Smooth muscle cell of the brain vasculature (primary cell): ENCODE measurements at regions not wholly inside any gene's neighbourhood (a gene's known extent, or its start where the extent isn't known, plus 50 kb on each side); places are given as distances from the start of the nearest gene placed in this dataset.
"Not testable (repeated sequence)": the region's sequence is repeated elsewhere in the genome, so short reads cannot be mapped to it uniquely, and the experiment has no call there.

Experiments used
- DNase-seq: peaks from one replicate; pipeline ENCODE4 v3.0.0-alpha.2; 2012; ENCODE audit warnings: low read depth, low spot score

DNA sequence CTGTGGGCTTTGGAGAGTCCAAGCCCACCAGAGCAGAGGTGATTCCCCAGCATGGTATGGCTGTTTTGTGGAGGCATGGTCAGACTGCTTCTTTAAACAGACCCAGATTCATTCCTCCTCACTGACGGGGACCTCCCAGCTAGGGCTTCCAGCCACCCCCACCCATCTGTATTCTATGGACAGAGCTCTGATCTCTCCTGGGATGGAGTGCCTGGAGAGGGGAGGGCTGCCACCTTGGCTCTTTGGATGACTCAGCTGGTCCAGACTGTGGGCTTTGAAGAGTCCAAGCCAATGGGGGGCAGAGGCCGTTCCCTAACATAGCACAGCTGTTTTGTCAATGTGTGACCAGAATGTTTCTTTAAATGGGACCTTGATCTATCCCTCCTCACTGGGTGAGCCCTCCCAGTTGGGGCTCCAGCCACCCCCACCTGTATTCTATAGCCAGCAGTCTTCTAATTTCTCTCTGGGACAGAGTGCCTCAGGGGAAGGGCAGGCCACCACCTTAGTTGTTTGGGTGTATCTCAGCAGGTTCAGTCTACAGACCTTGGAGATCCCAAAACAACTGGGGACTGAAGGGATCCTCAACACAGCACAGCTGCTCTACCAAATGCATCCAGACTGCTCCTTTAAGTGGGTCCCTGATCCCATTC is 122.0 kb upstream of the OSTN start:
- no peak for DNase-seq

DNA sequence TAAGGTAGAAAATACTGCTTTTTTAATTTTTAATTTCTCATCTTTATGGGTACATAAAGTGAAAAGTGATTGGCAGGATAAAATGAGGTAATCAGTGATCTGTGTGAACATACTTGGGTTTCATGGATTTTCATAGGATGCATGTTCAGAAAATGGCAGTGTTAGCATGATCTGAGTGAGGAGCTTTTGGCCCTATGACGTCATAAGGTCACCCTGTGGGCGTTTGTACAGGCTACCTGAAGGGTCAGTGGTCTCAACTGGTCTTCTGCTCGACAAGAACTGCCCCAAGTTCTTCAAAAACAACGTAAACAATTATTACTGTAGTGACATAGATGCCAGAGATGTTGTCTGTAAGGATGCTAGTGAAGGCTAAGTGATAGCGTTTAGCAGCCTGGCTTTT is 124.5 kb upstream of the OSTN start:
- DNase-seq, result no peak

DNA sequence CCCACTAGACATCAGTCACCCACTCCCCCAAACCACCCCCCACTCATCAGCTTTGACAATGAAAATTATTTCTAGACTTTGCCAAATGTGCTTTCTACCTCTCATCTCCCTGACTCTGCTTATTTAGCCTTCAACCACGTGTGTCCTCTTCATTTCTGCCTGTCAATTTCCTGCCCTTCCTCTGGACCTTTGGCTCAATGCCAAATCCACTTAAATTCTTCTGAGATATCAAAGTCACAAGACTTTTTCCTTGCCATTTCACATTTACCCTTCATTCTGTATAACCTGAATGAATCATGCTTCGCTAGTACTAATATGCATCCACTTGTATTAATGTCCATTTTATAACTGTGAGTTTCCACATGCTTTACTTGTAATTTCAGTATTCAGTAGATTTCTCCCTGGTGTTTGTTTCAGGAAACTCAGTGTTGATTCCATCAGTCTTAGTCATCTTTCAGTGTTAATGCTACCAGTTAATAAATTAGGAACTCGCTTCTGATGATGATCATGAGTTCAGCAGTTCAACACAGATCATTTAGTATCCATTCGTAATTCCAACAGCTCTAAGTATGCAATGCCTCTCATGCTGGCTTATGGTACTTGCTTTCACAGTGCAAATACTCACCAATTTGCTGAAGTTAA is 128.2 kb upstream of the OSTN start:
- DNase-seq, result no peak

DNA sequence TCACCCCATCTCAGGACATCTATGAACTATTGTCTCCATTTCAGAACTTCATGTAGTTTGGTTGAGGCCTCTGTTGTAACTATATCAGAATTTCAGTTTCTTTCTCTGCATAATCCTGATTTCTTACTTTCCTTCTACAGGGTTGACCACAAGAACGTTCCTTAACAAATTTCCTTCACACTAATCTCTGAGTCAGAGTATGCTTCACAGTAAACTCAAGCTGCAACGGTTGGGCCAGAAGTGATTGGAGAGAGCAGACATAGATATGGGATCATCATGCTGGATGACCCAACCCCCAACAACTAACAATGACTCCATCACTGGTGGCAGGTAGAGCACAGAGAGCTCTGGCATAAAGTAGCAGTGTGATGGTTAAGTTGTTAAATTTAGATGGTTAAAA is 128.8 kb upstream of the OSTN start:
- no peak for DNase-seq

DNA sequence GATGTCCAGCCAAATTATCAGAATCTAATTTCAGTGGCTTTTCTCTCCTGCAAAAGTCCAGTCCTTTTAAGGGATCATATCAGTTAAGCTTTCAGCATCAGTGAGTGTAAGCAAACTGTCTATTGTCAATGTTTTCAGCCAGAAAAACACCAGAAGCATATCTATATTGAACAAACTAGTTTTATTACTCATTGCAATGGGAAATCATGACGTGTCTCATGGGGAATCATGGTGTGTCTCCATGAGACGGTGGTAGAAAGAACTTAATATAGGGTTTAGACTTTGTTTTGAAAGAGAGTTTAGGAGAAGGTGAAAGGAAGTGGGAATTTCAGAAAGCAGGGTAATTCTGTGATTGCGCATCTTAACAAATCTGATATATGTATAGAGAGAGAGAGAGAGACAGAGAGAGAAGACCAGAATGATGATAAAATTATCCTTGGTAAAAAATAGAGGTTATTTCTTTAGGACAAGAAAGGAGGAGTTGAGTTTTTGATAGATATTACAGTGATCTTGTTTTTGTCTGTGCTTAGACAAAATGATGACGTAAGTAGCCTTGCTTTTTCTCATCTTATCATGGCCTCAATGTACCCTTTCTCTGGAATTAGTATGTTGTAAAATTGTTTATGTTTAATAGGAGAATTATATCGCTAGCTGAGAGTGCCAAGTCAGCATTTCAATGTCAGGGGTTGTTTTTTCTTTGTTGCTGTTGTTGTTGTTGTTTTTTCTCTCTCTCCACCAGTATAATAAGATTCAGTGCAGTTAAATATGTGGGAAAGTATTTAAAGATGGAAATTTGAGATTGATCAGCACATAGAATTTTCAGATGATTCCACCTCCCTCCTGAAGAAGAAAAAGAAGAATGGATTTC is 129.9 kb upstream of the OSTN start:
- DNase-seq, result no peak

DNA sequence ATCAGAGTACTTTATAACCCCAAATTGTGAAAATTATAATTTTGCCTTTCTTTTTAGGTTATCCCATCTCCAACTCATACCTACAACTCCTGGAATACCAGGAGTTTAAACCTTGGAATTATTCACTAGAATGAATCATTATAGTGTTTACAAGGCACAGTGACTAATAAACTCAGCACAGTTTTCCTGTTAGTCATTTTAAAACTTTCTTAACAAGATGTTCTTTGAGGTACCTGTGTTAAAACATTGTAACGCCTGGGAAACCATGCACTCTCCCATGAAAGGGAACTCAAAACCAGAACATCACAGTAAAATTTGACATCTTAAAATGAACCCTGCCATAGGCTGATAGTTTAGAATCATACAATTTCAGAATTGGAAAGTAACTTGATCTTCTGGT is 132.4 kb upstream of the OSTN start:
- no peak for DNase-seq

DNA sequence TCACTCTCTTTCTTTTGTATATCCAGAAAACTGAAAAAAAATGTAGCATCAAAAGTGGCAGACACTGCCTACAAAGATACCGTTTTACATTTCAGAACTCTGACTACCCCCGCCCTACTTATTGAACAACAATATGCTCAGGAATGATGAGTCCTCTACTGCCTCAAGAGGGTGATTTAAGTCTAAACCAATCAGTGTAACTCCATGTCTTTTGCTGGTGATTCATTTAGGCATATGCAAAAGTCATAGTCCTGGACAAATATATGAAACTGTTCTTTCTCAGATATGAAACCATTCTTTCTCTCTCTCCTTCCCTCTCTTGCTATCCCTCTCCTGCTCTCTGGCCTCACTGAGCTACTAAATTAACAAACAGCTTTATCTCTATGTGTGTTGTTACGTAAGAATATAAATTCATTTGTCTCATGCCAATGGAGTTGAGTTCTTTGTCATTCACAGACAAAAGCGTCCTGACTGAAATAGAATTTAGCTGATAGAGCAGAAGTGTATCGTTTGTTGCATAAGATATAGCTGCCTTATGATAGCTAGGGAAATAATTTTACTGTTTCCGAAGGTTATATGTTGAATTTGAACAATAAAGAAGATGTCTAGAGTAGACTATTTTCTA is 133.7 kb upstream of the OSTN start:
- no peak for DNase-seq

DNA sequence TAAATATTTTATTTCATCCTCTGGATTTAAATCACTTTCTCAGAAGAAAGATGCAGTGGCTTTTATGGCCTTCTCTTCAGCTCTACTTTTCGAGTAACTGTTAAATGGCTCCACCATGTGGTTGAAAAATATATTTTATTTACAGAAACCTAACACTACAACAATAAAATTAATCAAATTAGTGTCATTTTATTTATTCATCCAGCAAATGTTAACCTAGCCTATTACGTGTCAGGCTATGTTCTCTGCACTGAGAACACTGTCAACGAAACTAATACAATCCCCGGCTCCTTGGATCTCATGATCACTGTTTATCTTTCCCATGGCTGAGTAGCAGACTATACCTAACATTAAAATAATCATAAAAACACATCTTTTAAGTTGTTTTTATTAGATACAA is 148.0 kb upstream of the OSTN start:
- no peak for DNase-seq

DNA sequence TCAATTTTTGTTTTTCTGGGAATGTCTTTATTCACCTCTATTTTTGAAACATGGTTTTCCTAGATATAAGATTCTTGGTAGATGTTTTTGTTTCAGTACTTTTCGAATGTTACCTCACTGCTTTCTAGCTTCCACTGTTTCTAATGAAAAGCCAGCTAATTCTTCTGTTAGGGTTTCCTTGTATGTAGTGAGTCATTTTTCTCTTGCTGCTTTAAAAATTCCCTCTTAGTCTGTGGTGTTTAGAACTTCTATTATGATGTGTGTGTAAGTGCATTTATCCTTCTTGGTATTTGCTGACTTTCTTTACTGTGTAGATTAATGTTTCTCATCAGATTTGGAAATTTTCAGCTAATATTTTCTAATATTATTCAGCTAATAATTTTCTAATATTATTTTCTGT is 151.1 kb upstream of the OSTN start:
- DNase-seq, result no peak

DNA sequence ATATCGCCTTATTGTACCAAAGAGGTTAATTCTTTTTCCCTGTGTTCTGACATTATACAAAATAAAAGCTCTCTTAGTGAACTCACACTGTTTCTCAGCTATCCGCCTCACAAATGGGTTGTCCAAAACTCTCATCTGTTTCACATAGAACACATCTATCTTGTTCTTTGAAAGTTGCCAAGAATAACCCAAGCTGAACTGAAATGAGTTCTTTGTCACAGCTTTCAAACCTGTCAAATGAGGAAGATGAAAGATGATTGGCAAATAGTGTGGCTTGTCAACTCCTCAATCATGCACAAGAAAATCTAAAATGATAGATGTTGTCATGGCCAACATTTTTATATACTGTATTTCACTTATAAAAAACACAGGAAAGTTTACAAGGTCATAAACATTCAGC is 168.1 kb upstream of the OSTN start:
- DNase-seq, result no peak

DNA sequence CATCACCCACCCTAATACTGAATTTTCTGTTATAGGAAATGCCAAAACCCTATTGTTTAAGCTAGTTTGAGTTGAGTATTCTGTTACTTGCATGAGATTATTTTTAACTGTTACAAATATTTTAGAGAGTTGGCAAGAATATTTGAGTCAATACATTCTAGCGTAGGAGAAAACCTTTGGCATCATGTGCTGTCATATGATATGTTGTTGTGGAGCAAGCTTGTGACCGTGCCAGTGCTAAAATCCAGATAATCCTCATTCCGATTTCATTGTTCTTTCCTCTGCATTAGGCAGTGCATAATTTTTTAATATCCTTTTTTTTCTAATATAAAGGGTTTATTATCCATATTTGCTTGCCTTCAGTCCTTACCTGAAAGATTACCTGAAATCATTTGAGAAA is 168.0 kb upstream of the GMNC start:
- DNase-seq, result no peak

DNA sequence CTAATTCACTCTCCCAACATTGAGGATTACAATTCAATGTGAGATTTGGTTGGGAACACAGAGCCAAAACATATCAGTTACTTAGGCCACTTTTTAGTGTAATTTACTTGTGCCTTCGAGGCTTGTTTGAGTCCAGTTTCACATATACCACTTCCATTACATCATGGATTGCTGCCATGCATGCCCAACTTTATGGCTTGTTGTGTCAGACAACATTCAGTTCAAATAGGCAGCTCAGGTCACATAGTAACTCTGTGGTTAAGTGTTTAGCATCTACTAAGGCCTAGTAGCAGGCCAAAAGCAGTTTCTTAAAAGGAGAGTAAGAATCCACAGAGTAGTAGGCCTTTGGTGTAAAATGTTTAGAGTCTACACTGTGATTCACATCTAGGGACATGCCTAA is 164.3 kb upstream of the GMNC start:
- DNase-seq, result no peak

DNA sequence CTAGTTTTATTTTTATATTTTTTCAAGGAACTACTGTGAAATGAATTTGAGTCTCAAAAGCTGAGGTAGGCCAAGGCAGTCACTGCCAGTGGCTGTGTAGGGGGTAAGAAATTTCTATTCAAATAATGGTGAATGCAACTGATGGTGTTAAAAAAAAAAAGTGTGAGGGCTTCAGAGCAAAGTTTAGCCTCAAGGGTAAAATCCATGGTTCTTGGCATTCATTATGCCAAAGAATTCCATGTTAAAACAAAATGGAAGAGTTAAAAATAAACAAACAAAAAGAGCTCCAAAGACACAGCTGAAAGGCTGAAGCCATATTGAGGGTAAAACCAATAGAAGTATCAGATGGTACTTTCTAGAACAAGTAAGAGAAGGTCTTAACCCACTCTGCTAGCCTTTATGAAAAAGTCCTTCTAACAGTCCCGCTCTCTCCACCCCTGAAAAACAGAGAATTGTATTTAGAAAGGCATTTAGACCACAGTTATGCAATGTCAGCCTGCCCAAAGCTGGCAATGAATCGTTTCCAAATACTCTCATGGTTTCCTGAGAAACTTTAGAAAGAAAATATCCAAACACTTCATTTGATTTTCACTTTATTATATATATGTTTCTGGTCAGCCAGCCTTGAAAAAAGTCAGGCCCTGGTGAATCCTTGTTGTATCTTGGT is 158.4 kb upstream of the GMNC start:
- DNase-seq, result no peak

DNA sequence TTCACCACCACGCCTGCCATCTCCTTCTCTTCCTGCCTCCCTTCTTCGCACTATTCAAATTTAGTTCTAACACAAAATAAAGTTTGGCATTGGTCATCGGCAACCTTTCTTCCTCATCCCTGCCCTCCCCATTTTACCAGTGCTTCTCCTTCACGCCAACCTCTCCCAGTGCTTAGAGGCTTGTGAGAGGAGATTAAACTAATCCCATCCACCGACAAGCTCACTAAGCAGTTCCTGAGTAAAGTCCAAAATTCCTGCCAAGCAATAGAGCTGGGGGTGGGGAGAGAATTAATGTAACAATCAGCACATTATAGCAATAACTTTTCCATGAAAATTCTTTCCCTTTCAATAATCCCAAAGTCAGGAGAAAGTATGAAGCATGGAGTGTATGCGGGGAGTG is 157.4 kb upstream of the GMNC start:
- no peak for DNase-seq

DNA sequence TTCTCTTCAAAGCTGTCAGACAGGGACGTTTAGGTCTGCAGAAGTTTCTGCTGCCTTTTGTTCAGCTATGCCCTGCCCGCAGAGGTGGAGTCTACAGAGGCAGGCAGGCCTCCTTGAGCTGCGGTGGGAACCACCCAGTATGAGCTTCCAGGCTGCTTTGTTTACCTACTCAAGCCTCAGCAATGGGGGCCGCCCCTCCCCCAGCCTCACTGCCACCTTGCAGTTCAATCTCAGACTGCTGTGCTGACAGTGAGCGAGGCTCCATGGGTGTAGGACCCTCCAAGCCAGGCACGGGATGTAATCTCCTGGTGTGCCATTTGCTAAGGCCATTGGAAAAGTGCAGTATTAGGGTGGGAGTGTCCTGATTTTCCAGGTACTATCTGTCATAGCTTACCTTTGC is 153.5 kb upstream of the GMNC start:
- DNase-seq, result not testable (repeated sequence)

DNA sequence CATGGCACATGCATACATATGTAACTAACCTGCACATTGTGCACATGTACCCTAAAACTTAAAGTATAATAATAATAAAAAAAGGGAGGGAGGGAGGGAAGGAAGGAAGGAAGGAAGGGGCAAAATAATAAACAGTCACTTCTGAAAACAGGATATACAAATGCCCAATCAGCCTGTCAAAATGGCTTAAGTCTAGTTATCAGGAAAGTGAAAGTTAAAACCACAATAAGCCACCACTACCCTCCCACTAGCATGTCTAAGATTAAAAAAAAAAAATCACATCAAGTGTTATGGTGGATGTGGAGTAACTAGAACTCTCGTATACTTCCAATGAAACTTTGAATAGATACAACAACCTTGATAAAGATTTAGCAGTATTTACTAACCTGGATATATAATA is 145.6 kb upstream of the GMNC start:
- DNase-seq, result no peak

DNA sequence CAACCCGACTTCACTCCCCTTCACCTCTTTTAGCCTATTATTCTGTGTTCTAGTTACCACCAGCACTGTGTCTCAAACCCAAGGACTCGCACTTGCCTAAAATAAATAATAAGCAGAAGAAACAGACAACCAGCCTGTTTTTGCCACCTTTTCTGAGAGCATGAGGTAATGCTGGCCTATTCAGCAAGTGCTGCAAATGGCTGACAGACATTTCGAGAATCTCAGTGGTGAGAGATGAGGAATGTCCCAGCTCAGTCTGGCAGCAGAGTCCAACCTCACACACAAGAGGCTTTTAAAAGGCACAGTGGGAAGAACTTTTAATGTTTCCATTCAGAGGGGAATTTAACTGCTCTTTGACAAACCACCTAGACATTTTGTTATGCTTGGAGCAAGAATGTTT is 143.3 kb upstream of the GMNC start:
- DNase-seq, result no peak

DNA sequence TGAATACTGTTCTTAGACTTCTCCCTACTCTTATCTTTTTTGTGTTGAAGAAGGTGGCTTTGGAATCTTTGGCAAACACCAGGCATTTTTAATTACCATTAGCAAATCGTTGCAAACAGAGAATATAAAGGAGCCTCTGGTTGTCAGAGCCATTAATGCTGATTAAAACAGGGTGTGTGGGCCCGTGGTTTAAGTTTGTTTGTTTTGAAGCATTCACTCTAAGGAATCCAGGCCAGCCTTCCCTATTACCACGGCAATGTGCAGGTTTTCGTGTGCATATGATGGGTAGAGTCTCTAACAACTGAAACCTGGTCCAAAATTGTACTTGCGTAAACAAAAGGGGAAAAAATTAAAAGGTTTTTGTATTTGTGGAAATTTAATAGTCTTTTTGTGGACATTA is 141.2 kb upstream of the GMNC start:
- DNase-seq, result no peak

DNA sequence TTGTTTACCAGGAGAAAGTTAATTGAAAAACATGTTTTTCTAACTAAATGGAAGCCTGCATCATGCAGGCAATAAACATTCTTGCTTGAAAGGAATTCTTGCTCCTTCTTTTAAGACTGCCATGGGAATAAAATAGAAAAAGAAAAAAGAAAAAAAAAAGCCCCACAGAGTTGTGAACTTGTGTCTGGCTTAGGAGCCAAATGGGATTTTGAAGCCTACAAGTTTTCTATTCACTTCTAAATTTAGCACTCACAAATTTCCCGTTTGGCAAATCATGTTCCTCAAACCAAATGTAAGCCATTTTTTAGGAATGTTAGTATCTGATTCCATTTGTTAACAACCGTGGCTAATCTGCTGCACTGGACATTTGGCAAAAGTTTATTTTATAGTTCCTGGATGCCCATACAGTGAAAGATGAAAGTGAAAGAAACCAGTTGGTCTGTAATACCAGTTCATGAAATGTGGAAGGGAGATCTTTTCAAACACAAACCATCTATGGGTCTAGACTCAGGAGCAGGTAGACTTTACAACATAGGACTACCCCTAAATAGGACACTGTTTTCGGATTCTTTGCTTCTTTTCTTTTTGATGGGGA is 133.8 kb upstream of the GMNC start:
- no peak for DNase-seq

DNA sequence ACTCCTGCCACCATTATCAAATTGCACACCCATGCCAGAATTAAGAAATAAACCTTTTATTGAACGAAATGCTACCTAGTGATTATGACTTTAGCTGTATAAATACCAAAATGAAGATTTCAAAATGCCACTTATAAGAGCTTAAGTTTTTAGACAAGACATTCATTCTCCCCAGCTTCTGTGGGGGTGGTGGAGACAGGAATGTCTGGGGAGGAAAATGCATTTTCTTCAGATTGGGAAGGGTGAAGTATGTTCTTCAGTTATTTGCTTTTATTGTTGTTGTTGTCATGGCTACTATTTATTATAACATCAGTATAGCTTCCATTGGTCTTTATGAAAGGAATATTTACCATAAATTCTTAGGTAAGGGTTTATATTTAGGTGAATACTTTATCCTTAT is 132.7 kb upstream of the GMNC start:
- no peak for DNase-seq

DNA sequence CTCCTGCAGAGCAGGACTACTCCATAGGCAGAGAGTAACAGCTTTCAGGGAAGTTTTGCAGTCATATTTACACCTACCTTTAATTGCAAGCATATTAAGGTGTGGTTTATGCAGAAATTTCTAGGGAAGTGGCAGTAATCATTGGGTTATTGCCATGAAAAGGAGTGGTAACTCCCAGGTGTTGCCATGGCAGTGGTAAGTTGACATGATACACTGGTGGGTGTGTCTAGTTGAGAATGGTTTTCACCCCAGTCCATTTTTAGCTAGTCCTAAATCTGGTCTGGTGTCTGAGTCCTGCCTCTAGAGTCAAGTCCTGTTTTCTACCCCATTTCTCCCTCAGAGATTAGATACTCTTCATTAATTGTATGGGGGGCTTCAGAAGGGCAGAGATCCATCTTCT is 128.4 kb upstream of the GMNC start:
- DNase-seq, result no peak

DNA sequence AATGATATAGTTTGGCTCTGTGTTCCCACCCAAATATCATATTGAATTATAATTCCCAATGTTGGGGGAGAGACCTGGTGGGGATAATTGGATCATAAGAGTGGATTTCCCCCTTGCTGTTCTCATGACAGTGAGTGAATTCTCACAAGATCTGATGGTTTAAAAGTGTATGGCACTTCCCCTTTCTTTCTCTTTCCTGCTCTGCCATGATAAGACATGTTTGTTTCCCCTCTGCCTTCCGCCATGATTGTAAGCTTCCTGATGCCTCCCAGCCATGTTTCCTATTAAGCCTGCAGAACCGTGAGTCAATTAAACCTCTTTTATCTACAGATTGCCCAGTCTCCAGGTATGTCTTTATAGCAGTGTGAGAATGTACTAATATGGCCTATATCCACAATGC is 126.7 kb upstream of the GMNC start:
- DNase-seq, result no peak
